Activated B cell treated with CpG ODN at 0.5 μM for 24 hours (primary cell): ENCODE measurements at regions not wholly inside any gene's neighbourhood (a gene's known extent, or its start where the extent isn't known, plus 50 kb on each side); places are given as distances from the start of the nearest gene placed in this dataset.

ENCODE experiments used
- ATAC-seq: fragments of 200-7000 bp; cut with Tn5 transposase; one replicate; pipeline ENCODE4 v1.10.0; 2021; ENCODE audit warnings: low read depth, mild to moderate bottlenecking, moderate library complexity
- CTCF ChIA-PET: fragments of 350-600 bp; sonication (Branson Sonifier 250); formaldehyde crosslinking; loops from one replicate; lab custom pipeline; 2021; ENCODE audit warnings: antibody characterized with exemption; lab: Charles Lee
- POLR2A ChIA-PET: fragments of 350-600 bp; sonication (Branson Sonifier 250); formaldehyde crosslinking; loops from one replicate; lab custom pipeline; 2021; ENCODE audit warnings: antibody characterized with exemption; lab: Charles Lee
- DNase-seq: peaks from one replicate; pipeline ENCODE4 v3.0.0; 2022
- H3K27ac Mint-ChIP-seq: one replicate; pipeline ENCODE4 v1.8.0; 2020; ENCODE audit warnings: mixed read lengths
- H3K27me3 Mint-ChIP-seq: one replicate; pipeline ENCODE4 v1.8.0; 2021; ENCODE audit warnings: mixed read lengths
- H3K36me3 Mint-ChIP-seq: one replicate; pipeline ENCODE4 v1.8.0; 2021; ENCODE audit warnings: low read depth, mixed read lengths
- H3K4me1 Mint-ChIP-seq: one replicate; pipeline ENCODE4 v1.8.0; 2021; ENCODE audit warnings: mixed read lengths
- H3K4me3 Mint-ChIP-seq: one replicate; pipeline ENCODE4 v1.8.0; 2020; ENCODE audit warnings: mild to moderate bottlenecking, mixed read lengths
- H3K9me3 Mint-ChIP-seq: one replicate; pipeline ENCODE4 v1.8.0; 2020; ENCODE audit warnings: mixed read lengths
- intact Hi-C: fragments of 100-400 bp; cut with micrococcal nuclease; formaldehyde crosslinking; loops from one replicate; pipeline ENCODE4 v1.15.1; 2024
- TF ChIP-seq, protein P1 (sequence below): fragments of 200-600 bp; IDR thresholded peaks from one replicate; pipeline ENCODE4 v1.8.0; 2022; ENCODE audit warnings: antibody characterized with exemption, mild to moderate bottlenecking

DNA sequence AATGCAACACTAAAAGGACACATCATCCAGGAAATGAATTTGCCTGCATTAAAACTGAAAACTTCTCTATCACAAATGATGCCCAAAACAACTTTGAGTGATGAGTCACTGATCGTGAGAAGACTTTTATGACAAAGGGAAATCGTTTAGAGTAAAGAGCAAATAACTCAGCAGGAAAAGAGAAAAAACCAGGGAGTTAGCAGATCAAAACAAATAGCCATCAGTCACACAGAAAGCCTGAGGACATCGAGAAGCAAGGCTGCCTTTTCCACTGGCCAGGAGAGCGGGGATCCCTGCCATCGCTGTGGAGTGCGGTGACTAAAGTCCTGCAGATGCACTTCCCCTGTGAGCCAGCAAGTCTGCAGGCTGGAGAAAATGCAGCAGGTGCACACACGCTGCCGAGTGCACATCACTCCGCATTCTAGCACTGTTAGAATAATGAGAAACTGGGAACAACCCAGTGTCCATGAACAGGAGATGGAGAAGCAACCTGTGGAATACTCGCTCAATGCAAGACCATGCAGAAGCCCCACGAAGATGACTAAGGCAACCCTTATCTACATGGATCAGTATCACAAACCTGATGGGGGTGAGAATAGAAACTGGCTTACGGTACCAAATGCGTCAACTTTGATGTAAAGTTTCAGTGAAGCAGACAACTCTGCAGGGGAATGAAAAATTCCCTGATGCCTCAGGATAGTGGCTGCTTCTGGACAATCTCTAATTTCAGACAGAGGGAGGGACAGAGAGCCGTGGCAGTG, 86.4 kb downstream of the NSMCE3 start:
- ATAC-seq (no peak), DNase-seq (no peak)
- Mint-ChIP-seq H3K9me3 (no peaks in the 10 kb centered on the region), H3K4me1 (no peaks in the 10 kb centered on the region), H3K27me3 (no peaks in the 10 kb centered on the region), H3K36me3 (no peaks in the 10 kb centered on the region), H3K4me3 (no peak overlapping the region), H3K27ac (no peak overlapping the region)
- CTCF ChIA-PET = no interaction called here
- intact Hi-C loops = no loop called here
- TF ChIP-seq, protein P1, sequence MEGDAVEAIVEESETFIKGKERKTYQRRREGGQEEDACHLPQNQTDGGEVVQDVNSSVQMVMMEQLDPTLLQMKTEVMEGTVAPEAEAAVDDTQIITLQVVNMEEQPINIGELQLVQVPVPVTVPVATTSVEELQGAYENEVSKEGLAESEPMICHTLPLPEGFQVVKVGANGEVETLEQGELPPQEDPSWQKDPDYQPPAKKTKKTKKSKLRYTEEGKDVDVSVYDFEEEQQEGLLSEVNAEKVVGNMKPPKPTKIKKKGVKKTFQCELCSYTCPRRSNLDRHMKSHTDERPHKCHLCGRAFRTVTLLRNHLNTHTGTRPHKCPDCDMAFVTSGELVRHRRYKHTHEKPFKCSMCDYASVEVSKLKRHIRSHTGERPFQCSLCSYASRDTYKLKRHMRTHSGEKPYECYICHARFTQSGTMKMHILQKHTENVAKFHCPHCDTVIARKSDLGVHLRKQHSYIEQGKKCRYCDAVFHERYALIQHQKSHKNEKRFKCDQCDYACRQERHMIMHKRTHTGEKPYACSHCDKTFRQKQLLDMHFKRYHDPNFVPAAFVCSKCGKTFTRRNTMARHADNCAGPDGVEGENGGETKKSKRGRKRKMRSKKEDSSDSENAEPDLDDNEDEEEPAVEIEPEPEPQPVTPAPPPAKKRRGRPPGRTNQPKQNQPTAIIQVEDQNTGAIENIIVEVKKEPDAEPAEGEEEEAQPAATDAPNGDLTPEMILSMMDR = no peak
- POLR2A ChIA-PET = no interaction called here

DNA sequence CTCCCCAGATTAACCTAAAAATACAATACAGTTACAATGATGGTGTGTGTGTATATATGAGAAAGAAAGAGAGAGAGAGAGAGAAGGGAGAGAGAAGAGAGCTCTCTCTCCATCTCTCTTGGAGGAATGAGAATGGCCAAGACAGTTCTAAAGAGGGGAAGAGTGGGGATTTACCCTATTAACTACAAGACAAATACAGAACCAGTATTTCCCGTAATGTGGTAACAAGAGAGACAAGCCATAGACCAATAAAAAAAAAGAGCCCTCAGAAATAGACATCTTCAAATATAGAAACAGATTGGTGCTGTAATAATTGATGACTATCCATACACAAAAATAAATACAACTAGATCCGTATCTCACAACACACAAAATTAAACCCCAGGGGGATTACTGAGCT, 87.0 kb downstream of the NSMCE3 start:
- intact Hi-C loops = no loop called here
- POLR2A ChIA-PET = no interaction called here

DNA sequence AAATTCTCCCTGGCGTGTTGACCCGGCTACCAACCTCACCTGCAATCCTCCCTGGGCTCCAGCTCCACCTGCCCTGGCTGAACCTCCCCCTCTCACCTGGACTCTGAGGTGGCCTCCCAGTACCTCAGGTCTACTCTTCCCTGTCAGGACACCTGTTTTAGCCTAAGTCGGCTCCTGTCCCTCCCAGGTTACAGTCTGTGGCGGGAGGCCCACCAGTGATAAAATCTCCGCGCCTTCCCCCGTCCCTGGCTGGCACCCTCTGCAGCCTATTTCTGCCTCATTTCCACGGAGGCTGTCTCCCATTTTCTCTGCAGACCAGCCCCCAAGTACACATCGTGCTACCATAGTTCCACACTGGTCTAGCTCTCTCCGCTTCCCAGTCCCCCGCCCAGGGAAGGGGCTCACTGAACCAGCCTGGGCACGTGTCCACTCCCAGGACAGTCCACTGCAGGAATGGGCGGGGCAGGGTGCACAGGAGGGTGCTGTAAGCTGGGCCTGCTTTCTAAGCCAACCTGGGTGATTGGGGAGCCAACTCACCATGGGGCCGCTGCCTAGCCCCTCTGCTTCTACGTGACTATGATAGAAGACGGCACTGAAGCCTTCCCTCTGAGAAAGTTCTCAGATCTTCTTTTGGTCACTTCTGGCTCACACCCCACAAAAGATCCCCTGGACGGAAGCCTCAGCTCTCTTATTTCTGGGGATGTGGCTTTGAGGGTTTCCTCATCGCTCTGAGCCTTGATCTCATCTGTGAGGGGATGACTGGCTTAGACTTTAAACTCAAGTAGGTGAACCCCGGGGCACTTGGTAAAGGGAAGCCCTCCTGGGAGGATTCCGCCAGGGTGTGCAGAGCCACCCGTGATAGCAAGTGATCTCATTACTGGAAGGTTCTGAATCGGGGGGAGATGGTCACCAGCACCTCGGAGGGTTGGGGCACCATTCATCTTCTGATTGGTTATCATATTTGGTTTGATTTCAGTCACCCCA, 96.6 kb downstream of the NSMCE3 start:
- H3K27ac Mint-ChIP-seq = no peak overlapping the region
- POLR2A ChIA-PET = no interaction called here

More for the DNA sequence above, 87.0 kb downstream of the NSMCE3 start:
- Mint-ChIP-seq H3K4me1 (no peaks in the 10 kb centered on the region), H3K27me3 (no peaks in the 10 kb centered on the region), H3K27ac (no peak overlapping the region), H3K4me3 (no peak overlapping the region), H3K36me3 (no peaks in the 10 kb centered on the region), H3K9me3 (no peaks in the 10 kb centered on the region)
- CTCF ChIA-PET = no interaction called here
- DNase-seq (no peak), ATAC-seq (no peak)
- TF ChIP-seq, protein P1 = no peak

DNA sequence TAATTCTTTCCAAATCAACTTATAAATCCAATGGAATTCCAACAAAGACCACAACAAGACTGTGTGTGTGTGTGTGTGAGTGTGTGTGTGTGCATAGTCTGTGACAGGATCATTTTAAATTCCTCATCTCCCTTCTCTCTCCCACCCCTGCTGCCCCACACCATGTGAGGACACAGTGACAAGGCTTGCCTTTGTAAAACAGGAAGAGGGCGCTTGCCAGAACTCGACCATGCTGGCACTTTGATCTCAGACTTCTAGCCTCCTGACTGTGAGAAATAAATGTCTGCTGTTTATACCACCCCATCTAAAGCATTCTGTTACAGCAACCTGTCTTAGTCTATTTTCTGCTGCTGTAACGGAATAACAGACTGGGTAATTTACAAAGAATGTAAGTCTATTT, 99.1 kb downstream of the NSMCE3 start:
- Mint-ChIP-seq H3K4me3 (no peak overlapping the region), H3K9me3 (no peaks in the 10 kb centered on the region), H3K27ac (no peak overlapping the region), H3K27me3 (peaks cover 9% of the 10 kb centered on the region), H3K36me3 (no peaks in the 10 kb centered on the region), H3K4me1 (no peaks in the 10 kb centered on the region)
- ATAC-seq = no peak
- intact Hi-C loops = no loop called here
- ChIA-PET POLR2A (no interaction called here), CTCF (no interaction called here)
- no peak for DNase-seq
- TF ChIP-seq, protein P1 = no peak

More for the DNA sequence above, 96.6 kb downstream of the NSMCE3 start:
- intact Hi-C loops = no loop called here
- CTCF ChIA-PET = no interaction called here
- no peaks in the 10 kb centered on the region for H3K4me1 Mint-ChIP-seq
- no peak for ATAC-seq
- H3K36me3 Mint-ChIP-seq = no peaks in the 10 kb centered on the region
- H3K9me3 Mint-ChIP-seq = no peaks in the 10 kb centered on the region
- H3K4me3 Mint-ChIP-seq = no peak overlapping the region
- TF ChIP-seq, protein P1 = no peak
- DNase-seq = no peak
- H3K27me3 Mint-ChIP-seq = peaks cover 1% of the 10 kb centered on the region
